HepG2 (cell line): ENCODE measurements at regions not wholly inside any gene's neighbourhood (a gene's known extent, or its start where the extent isn't known, plus 50 kb on each side); places are given as distances from the start of the nearest gene placed in this dataset.

Experiments
- HDAC1 ChIP-seq: sonication (generic); formaldehyde crosslinking; IDR thresholded peaks from 2 replicates; pipeline ENCODE4 v1.5.1; 2020; ENCODE audit warnings: mild to moderate bottlenecking, missing genetic modification reagents
- JDP2 ChIP-seq: sonication (generic); formaldehyde crosslinking; IDR thresholded peaks from 2 replicates; pipeline ENCODE4 v1.8.1; 2022; ENCODE audit warnings: missing genetic modification reagents, borderline replicate concordance
- MIER3 ChIP-seq: IDR thresholded peaks from 2 replicates; pipeline ENCODE4 v1.6.1; 2016; ENCODE audit warnings: missing compliant biosample characterization, borderline replicate concordance
- NCOA5 ChIP-seq: sonication (generic); formaldehyde crosslinking; IDR thresholded peaks from 2 replicates; pipeline ENCODE4 v1.4.0; 2020; ENCODE audit warnings: missing genetic modification reagents
- NONO ChIP-seq, 2 experiments: fragments of 450-650 bp in 1 of 2; sonication (generic) in 1 of 2; formaldehyde crosslinking in 1 of 2; IDR thresholded peaks in 1 of 2; conservative IDR thresholded peaks in 1 of 2; 2 replicates each; pipeline versions ENCODE4 v1.6.1 to v1.8.0; 2017 to 2022; ENCODE audit warnings: mild to moderate bottlenecking in 1 of 2, missing genetic modification reagents in 1 of 2, moderate library complexity in 1 of 2
- RFX3 ChIP-seq: IDR thresholded peaks from 2 replicates; pipeline ENCODE4 v1.6.1; 2016; ENCODE audit warnings: missing biosample characterization, missing genetic modification reagents
- ZEB1 ChIP-seq: IDR thresholded peaks from 2 replicates; pipeline ENCODE4 v1.6.1; 2012; ENCODE audit warnings: mild to moderate bottlenecking, low read depth, inconsistent platforms; ENCODE audit not compliant: insufficient replicate concordance
- ZMYM2 ChIP-seq: sonication (generic); formaldehyde crosslinking; IDR thresholded peaks from 2 replicates; pipeline ENCODE4 v1.8.0; 2022; ENCODE audit warnings: mild to moderate bottlenecking, missing genetic modification reagents
- ZNF383 ChIP-seq: sonication (generic); formaldehyde crosslinking; IDR thresholded peaks from 2 replicates; pipeline ENCODE4 v1.4.0; 2020; ENCODE audit warnings: missing genetic modification reagents, mild to moderate bottlenecking, borderline replicate concordance
- ZNF512 ChIP-seq: sonication (generic); formaldehyde crosslinking; IDR thresholded peaks from 2 replicates; pipeline ENCODE4 v1.4.0; 2020; ENCODE audit warnings: mild to moderate bottlenecking, missing genetic modification reagents
- ZNF891 ChIP-seq: sonication (generic); formaldehyde crosslinking; IDR thresholded peaks from 2 replicates; pipeline ENCODE4 v1.5.0; 2020; ENCODE audit warnings: mild to moderate bottlenecking, missing genetic modification reagents
- TF ChIP-seq, protein P1 (sequence below): sonication (generic); formaldehyde crosslinking; IDR thresholded peaks from 2 replicates; pipeline ENCODE4 v1.4.0; 2020; ENCODE audit warnings: mild to moderate bottlenecking, missing genetic modification reagents
- TF ChIP-seq, protein P2 (sequence below): sonication (generic); formaldehyde crosslinking; IDR thresholded peaks from 2 replicates; pipeline ENCODE4 v1.5.1; 2020; ENCODE audit warnings: mild to moderate bottlenecking, missing genetic modification reagents, moderate library complexity
- TF ChIP-seq, protein P3 (sequence below): sonication (generic); formaldehyde crosslinking; IDR thresholded peaks from 2 replicates; pipeline ENCODE4 v1.4.0; 2020; ENCODE audit warnings: mild to moderate bottlenecking, missing genetic modification reagents

- TF ChIP-seq, protein P1, sequence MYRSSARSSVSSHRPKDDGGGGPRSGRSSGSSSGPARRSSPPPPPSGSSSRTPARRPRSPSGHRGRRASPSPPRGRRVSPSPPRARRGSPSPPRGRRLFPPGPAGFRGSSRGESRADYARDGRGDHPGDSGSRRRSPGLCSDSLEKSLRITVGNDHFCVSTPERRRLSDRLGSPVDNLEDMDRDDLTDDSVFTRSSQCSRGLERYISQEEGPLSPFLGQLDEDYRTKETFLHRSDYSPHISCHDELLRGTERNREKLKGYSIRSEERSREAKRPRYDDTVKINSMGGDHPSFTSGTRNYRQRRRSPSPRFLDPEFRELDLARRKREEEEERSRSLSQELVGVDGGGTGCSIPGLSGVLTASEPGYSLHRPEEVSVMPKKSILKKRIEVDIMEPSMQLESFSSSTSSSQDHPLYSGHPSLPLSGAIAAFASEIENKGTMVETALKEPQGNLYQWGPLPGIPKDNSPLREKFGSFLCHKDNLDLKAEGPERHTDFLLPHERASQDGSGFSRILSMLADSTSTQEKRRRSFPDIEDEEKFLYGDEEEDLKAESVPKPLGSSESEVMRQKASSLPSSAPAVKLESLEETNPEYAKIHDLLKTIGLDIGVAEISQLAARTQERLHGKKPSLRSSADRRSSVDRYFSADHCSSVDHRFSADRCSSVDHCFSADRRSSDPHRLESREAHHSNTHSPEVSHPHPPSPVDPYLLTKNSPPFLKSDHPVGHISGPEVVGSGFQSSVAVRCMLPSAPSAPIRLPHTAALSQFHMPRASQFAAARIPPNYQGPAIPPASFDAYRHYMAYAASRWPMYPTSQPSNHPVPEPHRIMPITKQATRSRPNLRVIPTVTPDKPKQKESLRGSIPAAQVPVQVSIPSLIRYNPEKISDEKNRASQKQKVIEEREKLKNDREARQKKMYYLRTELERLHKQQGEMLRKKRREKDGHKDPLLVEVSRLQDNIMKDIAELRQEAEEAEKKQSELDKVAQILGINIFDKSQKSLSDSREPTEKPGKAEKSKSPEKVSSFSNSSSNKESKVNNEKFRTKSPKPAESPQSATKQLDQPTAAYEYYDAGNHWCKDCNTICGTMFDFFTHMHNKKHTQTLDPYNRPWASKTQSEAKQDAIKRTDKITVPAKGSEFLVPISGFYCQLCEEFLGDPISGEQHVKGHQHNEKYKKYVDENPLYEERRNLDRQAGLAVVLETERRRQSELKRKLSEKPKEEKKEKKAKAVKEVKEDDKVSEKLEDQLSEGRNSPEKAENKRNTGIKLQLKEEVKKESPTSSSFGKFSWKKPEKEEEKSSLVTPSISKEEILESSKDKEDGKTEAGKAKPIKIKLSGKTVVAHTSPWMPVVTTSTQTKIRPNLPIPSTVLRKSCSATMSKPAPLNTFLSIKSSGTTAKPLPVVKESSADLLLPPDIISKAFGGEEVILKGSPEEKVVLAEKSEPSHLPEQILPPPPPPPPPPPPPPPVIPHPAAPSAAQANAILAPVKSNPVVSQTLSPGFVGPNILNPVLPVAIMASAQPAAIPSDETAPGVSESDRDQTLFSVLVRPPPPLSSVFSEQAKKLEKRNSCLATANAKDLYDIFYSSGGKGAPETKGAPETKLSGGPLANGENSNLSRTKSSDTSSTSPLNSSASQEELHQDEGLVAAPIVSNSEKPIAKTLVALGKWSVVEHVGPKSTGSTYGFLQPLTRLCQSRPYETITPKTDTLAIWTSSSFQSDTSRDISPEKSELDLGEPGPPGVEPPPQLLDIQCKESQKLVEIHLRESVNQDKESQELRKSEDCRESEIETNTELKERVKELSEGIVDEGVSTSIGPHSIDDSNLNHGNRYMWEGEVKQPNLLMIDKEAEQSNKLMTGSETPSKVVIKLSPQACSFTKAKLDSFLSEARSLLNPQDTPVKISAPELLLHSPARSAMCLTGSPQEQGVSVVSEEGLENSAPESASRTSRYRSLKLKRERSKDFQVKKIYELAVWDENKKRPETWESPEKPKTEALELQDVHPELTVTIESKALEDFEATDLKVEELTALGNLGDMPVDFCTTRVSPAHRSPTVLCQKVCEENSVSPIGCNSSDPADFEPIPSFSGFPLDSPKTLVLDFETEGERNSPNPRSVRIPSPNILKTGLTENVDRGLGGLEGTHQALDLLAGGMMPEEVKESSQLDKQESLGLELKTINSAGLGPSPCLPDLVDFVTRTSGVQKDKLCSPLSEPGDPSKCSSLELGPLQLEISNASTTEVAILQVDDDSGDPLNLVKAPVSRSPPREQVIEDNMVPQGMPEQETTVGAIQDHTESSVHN (CRISPR knock-in tag): no peak
- TF ChIP-seq ZEB1 (no peak), HDAC1 (CRISPR knock-in tag) (no peak), ZMYM2 (CRISPR knock-in tag) (no peak), ZNF383 (CRISPR knock-in tag) (no peak), NONO (IDR thresholded peaks at IDR 0.05) (no peak), NONO (CRISPR knock-in tag; conservative IDR thresholded peaks at IDR 0.05) (no peak), ZNF512 (CRISPR knock-in tag) (no peak), ZNF891 (CRISPR knock-in tag) (no peak), MIER3 (CRISPR knock-in tag) (no peak), NCOA5 (CRISPR knock-in tag) (no peak), JDP2 (CRISPR knock-in tag) (no peak), RFX3 (CRISPR knock-in tag) (no peak)
- TF ChIP-seq, protein P2, sequence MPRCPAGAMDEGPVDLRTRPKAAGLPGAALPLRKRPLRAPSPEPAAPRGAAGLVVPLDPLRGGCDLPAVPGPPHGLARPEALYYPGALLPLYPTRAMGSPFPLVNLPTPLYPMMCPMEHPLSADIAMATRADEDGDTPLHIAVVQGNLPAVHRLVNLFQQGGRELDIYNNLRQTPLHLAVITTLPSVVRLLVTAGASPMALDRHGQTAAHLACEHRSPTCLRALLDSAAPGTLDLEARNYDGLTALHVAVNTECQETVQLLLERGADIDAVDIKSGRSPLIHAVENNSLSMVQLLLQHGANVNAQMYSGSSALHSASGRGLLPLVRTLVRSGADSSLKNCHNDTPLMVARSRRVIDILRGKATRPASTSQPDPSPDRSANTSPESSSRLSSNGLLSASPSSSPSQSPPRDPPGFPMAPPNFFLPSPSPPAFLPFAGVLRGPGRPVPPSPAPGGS: no peak
- TF ChIP-seq, protein P3, sequence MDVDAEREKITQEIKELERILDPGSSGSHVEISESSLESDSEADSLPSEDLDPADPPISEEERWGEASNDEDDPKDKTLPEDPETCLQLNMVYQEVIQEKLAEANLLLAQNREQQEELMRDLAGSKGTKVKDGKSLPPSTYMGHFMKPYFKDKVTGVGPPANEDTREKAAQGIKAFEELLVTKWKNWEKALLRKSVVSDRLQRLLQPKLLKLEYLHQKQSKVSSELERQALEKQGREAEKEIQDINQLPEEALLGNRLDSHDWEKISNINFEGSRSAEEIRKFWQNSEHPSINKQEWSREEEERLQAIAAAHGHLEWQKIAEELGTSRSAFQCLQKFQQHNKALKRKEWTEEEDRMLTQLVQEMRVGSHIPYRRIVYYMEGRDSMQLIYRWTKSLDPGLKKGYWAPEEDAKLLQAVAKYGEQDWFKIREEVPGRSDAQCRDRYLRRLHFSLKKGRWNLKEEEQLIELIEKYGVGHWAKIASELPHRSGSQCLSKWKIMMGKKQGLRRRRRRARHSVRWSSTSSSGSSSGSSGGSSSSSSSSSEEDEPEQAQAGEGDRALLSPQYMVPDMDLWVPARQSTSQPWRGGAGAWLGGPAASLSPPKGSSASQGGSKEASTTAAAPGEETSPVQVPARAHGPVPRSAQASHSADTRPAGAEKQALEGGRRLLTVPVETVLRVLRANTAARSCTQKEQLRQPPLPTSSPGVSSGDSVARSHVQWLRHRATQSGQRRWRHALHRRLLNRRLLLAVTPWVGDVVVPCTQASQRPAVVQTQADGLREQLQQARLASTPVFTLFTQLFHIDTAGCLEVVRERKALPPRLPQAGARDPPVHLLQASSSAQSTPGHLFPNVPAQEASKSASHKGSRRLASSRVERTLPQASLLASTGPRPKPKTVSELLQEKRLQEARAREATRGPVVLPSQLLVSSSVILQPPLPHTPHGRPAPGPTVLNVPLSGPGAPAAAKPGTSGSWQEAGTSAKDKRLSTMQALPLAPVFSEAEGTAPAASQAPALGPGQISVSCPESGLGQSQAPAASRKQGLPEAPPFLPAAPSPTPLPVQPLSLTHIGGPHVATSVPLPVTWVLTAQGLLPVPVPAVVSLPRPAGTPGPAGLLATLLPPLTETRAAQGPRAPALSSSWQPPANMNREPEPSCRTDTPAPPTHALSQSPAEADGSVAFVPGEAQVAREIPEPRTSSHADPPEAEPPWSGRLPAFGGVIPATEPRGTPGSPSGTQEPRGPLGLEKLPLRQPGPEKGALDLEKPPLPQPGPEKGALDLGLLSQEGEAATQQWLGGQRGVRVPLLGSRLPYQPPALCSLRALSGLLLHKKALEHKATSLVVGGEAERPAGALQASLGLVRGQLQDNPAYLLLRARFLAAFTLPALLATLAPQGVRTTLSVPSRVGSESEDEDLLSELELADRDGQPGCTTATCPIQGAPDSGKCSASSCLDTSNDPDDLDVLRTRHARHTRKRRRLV (CRISPR knock-in tag): no peak
Measured at GRCh38 chr14:89030921-89031320, 206.5 kb downstream of the TTC8 start (continued).
